WTC11 (cell line): ENCODE measurements at regions not wholly inside any gene's neighbourhood (a gene's known extent, or its start where the extent isn't known, plus 50 kb on each side); places are given as distances from the start of the nearest gene placed in this dataset.

Experiments used
- ATAC-seq: fragments of 200-7000 bp; cut with Tn5 transposase; 2 replicates; pipeline ENCODE4 v1.10.0; 2021; ENCODE audit warnings: mild to moderate bottlenecking, moderate library complexity
- CTCF ChIA-PET: fragments of 300-600 bp; sonication (Branson Sonifier 250); formaldehyde crosslinking; loops from one replicate; lab custom pipeline; 2021; ENCODE audit warnings: antibody characterized with exemption; lab: Charles Lee
- POLR2A ChIA-PET: fragments of 350-600 bp; sonication (Branson Sonifier 250); formaldehyde crosslinking; loops from one replicate; lab custom pipeline; 2021; ENCODE audit warnings: antibody characterized with exemption; lab: Charles Lee
- DNase-seq: peaks from one replicate; pipeline ENCODE4 v3.0.0; 2021; ENCODE audit warnings: low spot score
- H3K27ac Mint-ChIP-seq: 2 replicates; pipeline ENCODE4 v1.8.0; 2021; ENCODE audit warnings: mixed read lengths
- H3K27me3 Mint-ChIP-seq: 2 replicates; pipeline ENCODE4 v1.8.0; 2021; ENCODE audit warnings: low read depth, mild to moderate bottlenecking, moderate library complexity, mixed read lengths
- H3K36me3 Mint-ChIP-seq: 2 replicates; pipeline ENCODE4 v1.8.0; 2021; ENCODE audit warnings: mixed read lengths
- H3K4me1 Mint-ChIP-seq: 2 replicates; pipeline ENCODE4 v1.8.0; 2022; ENCODE audit warnings: mixed read lengths
- H3K4me3 Mint-ChIP-seq: 2 replicates; pipeline ENCODE4 v1.8.0; 2021; ENCODE audit warnings: mild to moderate bottlenecking, moderate library complexity, mixed read lengths
- H3K9me3 Mint-ChIP-seq: 2 replicates; pipeline ENCODE4 v1.8.0; 2021; ENCODE audit warnings: mixed read lengths
- ARID4B ChIP-seq: sonication (generic); formaldehyde crosslinking; IDR thresholded peaks from 2 replicates; pipeline ENCODE4 v1.8.0; 2023; ENCODE audit warnings: missing genetic modification reagents, mild to moderate bottlenecking, borderline replicate concordance
- ETV6 ChIP-seq: sonication (generic); formaldehyde crosslinking; IDR thresholded peaks from 2 replicates; pipeline ENCODE4 v1.8.1; 2022; ENCODE audit warnings: mild to moderate bottlenecking, missing genetic modification reagents
- JUN ChIP-seq: sonication (generic); formaldehyde crosslinking; IDR thresholded peaks from 2 replicates; pipeline ENCODE4 v1.8.0; 2023; ENCODE audit warnings: mild to moderate bottlenecking, missing genetic modification reagents
- MAX ChIP-seq: sonication (generic); formaldehyde crosslinking; IDR thresholded peaks from 2 replicates; pipeline ENCODE4 v1.8.0; 2022; ENCODE audit warnings: mild to moderate bottlenecking, missing genetic modification reagents
- NR1H2 ChIP-seq: sonication (generic); formaldehyde crosslinking; IDR thresholded peaks from 2 replicates; pipeline ENCODE4 v1.9.0; 2021; ENCODE audit warnings: mild to moderate bottlenecking, moderate library complexity, missing genetic modification reagents
- NR3C1 ChIP-seq: sonication (generic); formaldehyde crosslinking; conservative IDR thresholded peaks from 2 replicates; pipeline ENCODE4 v1.8.1; 2023; ENCODE audit warnings: low read depth, mild to moderate bottlenecking, missing genetic modification reagents
- RELA ChIP-seq: sonication (generic); formaldehyde crosslinking; IDR thresholded peaks from 2 replicates; pipeline ENCODE4 v1.8.1; 2022; ENCODE audit warnings: missing genetic modification reagents, mild to moderate bottlenecking, borderline replicate concordance
- RORB ChIP-seq: fragments of 250-450 bp; sonication (Bioruptor Pico); IDR thresholded peaks from 2 replicates; pipeline ENCODE4 v1.9.0; 2021; ENCODE audit warnings: mild to moderate bottlenecking
- SP1 ChIP-seq: sonication (generic); formaldehyde crosslinking; conservative IDR thresholded peaks from 2 replicates; pipeline ENCODE4 v1.8.1; 2022; ENCODE audit warnings: missing genetic modification reagents
- TEAD1 ChIP-seq: sonication (generic); formaldehyde crosslinking; IDR thresholded peaks from 2 replicates; pipeline ENCODE4 v1.8.0; 2022; ENCODE audit warnings: mild to moderate bottlenecking, missing genetic modification reagents
- TEAD4 ChIP-seq: sonication (generic); formaldehyde crosslinking; IDR thresholded peaks from 2 replicates; pipeline ENCODE4 v1.8.0; 2022; ENCODE audit warnings: mild to moderate bottlenecking, missing genetic modification reagents
- USF1 ChIP-seq: sonication (generic); formaldehyde crosslinking; IDR thresholded peaks from 2 replicates; pipeline ENCODE4 v1.8.0; 2022; ENCODE audit warnings: mild to moderate bottlenecking, missing genetic modification reagents
- ZNF317 ChIP-seq: sonication (generic); formaldehyde crosslinking; IDR thresholded peaks from 2 replicates; pipeline ENCODE4 v1.8.1; 2023; ENCODE audit warnings: low read depth, mild to moderate bottlenecking, moderate library complexity, missing genetic modification reagents, borderline replicate concordance
- TF ChIP-seq, protein P1 (sequence below): sonication (generic); formaldehyde crosslinking; IDR thresholded peaks from 2 replicates; pipeline ENCODE4 v1.8.1; 2023; ENCODE audit warnings: mild to moderate bottlenecking, missing genetic modification reagents, moderate library complexity
- TF ChIP-seq, protein P2 (sequence below): sonication (generic); formaldehyde crosslinking; IDR thresholded peaks from 2 replicates; pipeline ENCODE4 v1.8.0; 2023; ENCODE audit warnings: missing genetic modification reagents
- TF ChIP-seq, protein P3 (sequence below): sonication (generic); formaldehyde crosslinking; IDR thresholded peaks from 2 replicates; pipeline ENCODE4 v1.8.1; 2022; ENCODE audit warnings: low read depth, mild to moderate bottlenecking, moderate library complexity, missing genetic modification reagents, borderline replicate concordance

GRCh38 chr5:143972068-143972467, 160.1 kb downstream of the HMHB1 start (continued):
- no peak for TF ChIP-seq ETV6 (CRISPR knock-in tag)
- TF ChIP-seq TEAD1 (CRISPR knock-in tag), result no peak
- TF ChIP-seq, protein P1, sequence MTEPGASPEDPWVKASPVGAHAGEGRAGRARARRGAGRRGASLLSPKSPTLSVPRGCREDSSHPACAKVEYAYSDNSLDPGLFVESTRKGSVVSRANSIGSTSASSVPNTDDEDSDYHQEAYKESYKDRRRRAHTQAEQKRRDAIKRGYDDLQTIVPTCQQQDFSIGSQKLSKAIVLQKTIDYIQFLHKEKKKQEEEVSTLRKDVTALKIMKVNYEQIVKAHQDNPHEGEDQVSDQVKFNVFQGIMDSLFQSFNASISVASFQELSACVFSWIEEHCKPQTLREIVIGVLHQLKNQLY (CRISPR knock-in tag), result no peak
- TF ChIP-seq USF1 (CRISPR knock-in tag), result no peak

DNA sequence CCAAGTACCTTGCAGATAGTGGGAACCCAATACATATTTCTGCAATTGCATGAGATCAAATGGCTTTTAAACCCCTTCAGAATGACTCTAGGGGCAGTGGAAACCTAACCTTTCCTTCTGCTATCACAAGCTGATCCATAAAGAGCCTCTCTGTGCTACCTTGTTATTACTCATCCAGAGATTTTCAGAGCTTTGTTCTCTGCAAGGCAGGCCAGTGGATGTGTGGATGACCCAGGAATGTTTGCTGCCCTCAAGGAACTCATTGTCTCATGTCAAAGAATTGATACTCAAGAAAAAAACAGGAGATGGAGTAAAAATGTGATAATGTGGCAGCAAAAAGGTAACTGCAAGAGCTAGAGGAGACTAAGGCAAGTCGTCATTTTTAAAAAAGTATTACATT, 164.1 kb downstream of the HMHB1 start:
- Mint-ChIP-seq H3K27ac (no peak overlapping the region), H3K4me3 (no peak overlapping the region), H3K27me3 (no peaks in the 10 kb centered on the region), H3K4me1 (peaks cover 8% of the 10 kb centered on the region; the same call in 1 of the 2 replicates), H3K9me3 (peaks cover under 1% of the 10 kb centered on the region; the same call in 1 of the 2 replicates), H3K36me3 (no peaks in the 10 kb centered on the region)
- no peak for DNase-seq
- TF ChIP-seq, protein P2, sequence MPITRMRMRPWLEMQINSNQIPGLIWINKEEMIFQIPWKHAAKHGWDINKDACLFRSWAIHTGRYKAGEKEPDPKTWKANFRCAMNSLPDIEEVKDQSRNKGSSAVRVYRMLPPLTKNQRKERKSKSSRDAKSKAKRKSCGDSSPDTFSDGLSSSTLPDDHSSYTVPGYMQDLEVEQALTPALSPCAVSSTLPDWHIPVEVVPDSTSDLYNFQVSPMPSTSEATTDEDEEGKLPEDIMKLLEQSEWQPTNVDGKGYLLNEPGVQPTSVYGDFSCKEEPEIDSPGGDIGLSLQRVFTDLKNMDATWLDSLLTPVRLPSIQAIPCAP (CRISPR knock-in tag), result no peak
- TF ChIP-seq, protein P3, sequence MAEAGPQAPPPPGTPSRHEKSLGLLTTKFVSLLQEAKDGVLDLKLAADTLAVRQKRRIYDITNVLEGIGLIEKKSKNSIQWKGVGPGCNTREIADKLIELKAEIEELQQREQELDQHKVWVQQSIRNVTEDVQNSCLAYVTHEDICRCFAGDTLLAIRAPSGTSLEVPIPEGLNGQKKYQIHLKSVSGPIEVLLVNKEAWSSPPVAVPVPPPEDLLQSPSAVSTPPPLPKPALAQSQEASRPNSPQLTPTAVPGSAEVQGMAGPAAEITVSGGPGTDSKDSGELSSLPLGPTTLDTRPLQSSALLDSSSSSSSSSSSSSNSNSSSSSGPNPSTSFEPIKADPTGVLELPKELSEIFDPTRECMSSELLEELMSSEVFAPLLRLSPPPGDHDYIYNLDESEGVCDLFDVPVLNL (CRISPR knock-in tag), result no peak
- TF ChIP-seq RORB (CRISPR knock-in tag), result no peak
- no peak for TF ChIP-seq NR1H2
- no peak for TF ChIP-seq ARID4B (CRISPR knock-in tag)
- no peak for TF ChIP-seq JUN
- no peak for TF ChIP-seq ZNF317 (CRISPR knock-in tag)
- no peak for ATAC-seq
- ChIA-PET POLR2A (no interaction called here), CTCF (no interaction called here)

DNA sequence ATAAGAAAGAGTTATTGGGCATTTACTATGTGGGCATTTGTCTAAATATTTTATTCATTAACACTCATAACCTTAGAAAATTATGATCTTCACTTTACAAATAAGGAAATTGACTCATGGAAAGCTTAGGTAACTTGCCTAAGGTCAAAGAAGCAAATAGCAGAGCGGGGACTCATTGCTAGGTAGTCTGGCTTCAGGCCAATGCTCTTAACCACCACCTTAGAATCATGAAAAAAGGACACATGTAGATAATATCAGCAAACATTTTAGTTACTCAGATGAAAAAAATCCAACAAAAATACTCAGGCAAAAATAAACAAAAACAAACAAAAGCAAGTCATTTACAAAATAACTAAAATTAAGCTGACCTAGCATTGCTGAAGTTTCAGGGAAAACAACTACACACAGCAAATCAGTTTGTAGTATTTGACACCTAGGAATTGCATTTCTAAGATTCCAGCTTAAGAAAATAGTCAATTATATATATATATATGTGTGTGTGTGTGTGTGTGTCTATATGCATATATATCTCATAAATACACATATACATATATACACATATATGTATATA, 166.0 kb downstream of the HMHB1 start:
- H3K9me3 Mint-ChIP-seq, result peaks cover 3% of the 10 kb centered on the region; the same call in 1 of the 2 replicates
- H3K4me1 Mint-ChIP-seq, result peaks cover 8% of the 10 kb centered on the region; the same call in 1 of the 2 replicates
- no peak for TF ChIP-seq TEAD4 (CRISPR knock-in tag)
- TF ChIP-seq SP1, result no peak
- TF ChIP-seq NR3C1 (CRISPR knock-in tag), result no peak
- TF ChIP-seq, protein P1 (CRISPR knock-in tag), result no peak
- TF ChIP-seq MAX, result no peak
- TF ChIP-seq RELA (CRISPR knock-in tag), result no peak
- H3K27ac Mint-ChIP-seq, result no peak overlapping the region
- CTCF ChIA-PET, result interaction anchor here (2.2 kb wide), 1 partner anchor 165 kb away, joined by 8 read pairs; no protein-coding TSS in a partner anchor
- ATAC-seq, result no peak
- POLR2A ChIA-PET, result no interaction called here
- no peaks in the 10 kb centered on the region for H3K36me3 Mint-ChIP-seq
- no peak for DNase-seq
- no peaks in the 10 kb centered on the region for H3K27me3 Mint-ChIP-seq
- H3K4me3 Mint-ChIP-seq, result no peak overlapping the region
